ENCODE measurements at regions not wholly inside any gene's neighbourhood (a gene's known extent, or its start where the extent isn't known, plus 50 kb on each side); places are given as distances from the start of the nearest gene placed in this dataset.

- no peaks in the 10 kb centered on the region for H3K36me3 ChIP-seq (ENCODE audit: control insufficient read depth in 2 of 2, insufficient read depth in 2 of 2, low read length in 1 of 2)
- ChIA-PET CTCF (interaction anchor here (0.6 kb wide), 1 partner anchor 83 kb away, joined by 3 read pairs; no protein-coding TSS in a partner anchor), SMC1A (ENCODE audit: uncharacterized antibody, unreplicated experiment) (no interaction called here), POLR2A (no interaction called here), RAD21 (ENCODE audit: unreplicated experiment) (no interaction called here)
- DNase-seq (ENCODE audit: low read depth, low spot score) (no peak), FAIRE-seq (no peak), ATAC-seq (no peak)
- no peaks in the 10 kb centered on the region for H3K9me3 ChIP-seq (replicated peaks; ENCODE audit: control insufficient read depth, insufficient read depth, low read length)
- BruUV-seq (replicated peaks): no TSS peak
- H3K4me1 ChIP-seq (ENCODE audit: control insufficient read depth, insufficient read depth, low read length): no peaks in the 10 kb centered on the region
- H3K4me3 ChIP-seq: no peak overlapping the region
- H3K27me3 ChIP-seq (replicated peaks in 1 of 2; ENCODE audit: control insufficient read depth in 2 of 2, insufficient read depth in 2 of 2, low read length in 1 of 2): no peaks in the 10 kb centered on the region
- TF ChIP-seq RELB (IDR thresholded peaks at IDR 0.05; ENCODE audit: low read depth) (no peak), NFYB (IDR thresholded peaks at IDR 0.05; ENCODE audit: insufficient read depth, low read depth, low read length) (no peak), TCF3 (IDR thresholded peaks at IDR 0.05; ENCODE audit: borderline replicate concordance, insufficient read depth, low read depth, low read length) (no peak), POLR2AphosphoS2 (IDR thresholded peaks at IDR 0.05; ENCODE audit: low read depth, low read length) (no peak), RAD51 (IDR thresholded peaks at IDR 0.05) (no peak), REST (IDR thresholded peaks at IDR 0.05; ENCODE audit: low read depth, low read length) (no peak), RFX5 (IDR thresholded peaks at IDR 0.05; ENCODE audit: low read depth, low read length) (no peak), PBX3 (IDR thresholded peaks at IDR 0.05; ENCODE audit: insufficient replicate concordance, low read depth, low read length) (no peak), HSF1 (IDR thresholded peaks at IDR 0.05; ENCODE audit: low read depth, low read length) (no peak), ATF7 (IDR thresholded peaks at IDR 0.05; ENCODE audit: low read depth) (no peak)
- H4K20me1 ChIP-seq (ENCODE audit: control insufficient read depth, insufficient read depth): no peaks in the 10 kb centered on the region
- no peak overlapping the region for H3K27ac ChIP-seq (ENCODE audit: control insufficient read depth, insufficient read depth)
- H3K9ac ChIP-seq (ENCODE audit: control insufficient read depth, insufficient read depth, low read length): no peak overlapping the region
- in situ Hi-C loops (cut with MboI) (no loop called here), intact Hi-C loops (cut with micrococcal nuclease; ENCODE audit: unreplicated experiment) (no loop called here)
- H2AFZ ChIP-seq (ENCODE audit: control insufficient read depth, low read depth, low read length): no peak overlapping the region
- 27% methylated on average over 2 of the region's 2 CpGs for WGBS (ENCODE audit: insufficient coverage, insufficient replicate concordance, low lambda C conversion rate, missing lambda C conversion rate)
- H3K79me2 ChIP-seq (ENCODE audit: control insufficient read depth, insufficient read depth, low read length): no peaks in the 10 kb centered on the region
- H3K4me2 ChIP-seq (ENCODE audit: control insufficient read depth, insufficient read depth): no peak overlapping the region
Measured at GRCh38 chr20:11651138-11651537, 266.6 kb upstream of the BTBD3 start.

All from GM12878 (cell line).